ENCODE measurements at regions not wholly inside any gene's neighbourhood (a gene's known extent, or its start where the extent isn't known, plus 50 kb on each side); places are given as distances from the start of the nearest gene placed in this dataset.

DNA sequence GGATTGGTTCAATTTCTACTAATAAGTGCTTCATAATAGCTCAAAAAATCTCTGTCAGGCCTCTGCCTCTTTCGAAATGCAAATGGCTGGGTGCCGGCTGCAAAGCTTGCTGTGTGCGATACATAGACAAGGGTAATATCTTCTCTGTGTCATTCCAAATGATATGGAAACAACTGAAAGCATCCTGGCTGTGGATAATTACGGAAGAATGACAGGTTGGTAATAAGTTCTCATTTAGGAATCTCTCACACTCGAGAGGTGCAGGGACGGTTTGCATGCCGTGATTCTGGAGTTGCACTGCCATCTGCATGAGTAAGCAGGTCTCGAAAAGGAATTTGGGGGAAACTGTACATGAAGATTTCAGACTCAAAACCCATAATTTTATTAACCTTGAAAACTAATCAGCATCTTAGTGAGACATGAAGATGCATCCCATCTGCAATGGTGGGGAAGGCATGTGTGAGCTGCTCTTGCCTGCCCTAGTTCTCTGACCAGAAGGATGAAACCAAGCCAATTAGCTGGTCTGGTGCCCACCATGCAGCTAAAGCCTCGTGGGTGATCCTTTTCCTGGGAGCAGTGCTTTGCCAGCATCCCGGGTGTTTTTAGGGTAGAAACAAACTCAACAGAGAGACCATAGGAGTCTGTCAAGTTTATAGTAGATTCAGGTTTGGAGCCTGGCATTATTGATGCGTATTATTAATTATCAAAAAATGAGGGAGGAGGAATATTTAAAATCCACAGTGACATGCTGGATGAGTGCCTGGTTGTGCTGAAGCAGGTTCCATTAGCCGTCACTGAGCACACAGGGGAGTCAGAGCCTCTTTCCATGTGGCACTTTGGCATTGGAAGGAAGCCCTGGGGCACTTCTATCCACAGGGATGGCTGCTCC, 503.6 kb upstream of the MGMT start:
- H3K27me3 ChIP-seq (ENCODE audit: control insufficient read depth, insufficient read depth, low read length): peaks cover 5% of the 10 kb centered on the region
- H3K4me3 ChIP-seq (ENCODE audit: low read depth, low read length): no peak overlapping the region
- DNase-seq (ENCODE audit: low read depth): no peak
- no peaks in the 10 kb centered on the region for H3K36me3 ChIP-seq (ENCODE audit: control insufficient read depth, insufficient read depth, low read length)
- TF ChIP-seq, protein P1, sequence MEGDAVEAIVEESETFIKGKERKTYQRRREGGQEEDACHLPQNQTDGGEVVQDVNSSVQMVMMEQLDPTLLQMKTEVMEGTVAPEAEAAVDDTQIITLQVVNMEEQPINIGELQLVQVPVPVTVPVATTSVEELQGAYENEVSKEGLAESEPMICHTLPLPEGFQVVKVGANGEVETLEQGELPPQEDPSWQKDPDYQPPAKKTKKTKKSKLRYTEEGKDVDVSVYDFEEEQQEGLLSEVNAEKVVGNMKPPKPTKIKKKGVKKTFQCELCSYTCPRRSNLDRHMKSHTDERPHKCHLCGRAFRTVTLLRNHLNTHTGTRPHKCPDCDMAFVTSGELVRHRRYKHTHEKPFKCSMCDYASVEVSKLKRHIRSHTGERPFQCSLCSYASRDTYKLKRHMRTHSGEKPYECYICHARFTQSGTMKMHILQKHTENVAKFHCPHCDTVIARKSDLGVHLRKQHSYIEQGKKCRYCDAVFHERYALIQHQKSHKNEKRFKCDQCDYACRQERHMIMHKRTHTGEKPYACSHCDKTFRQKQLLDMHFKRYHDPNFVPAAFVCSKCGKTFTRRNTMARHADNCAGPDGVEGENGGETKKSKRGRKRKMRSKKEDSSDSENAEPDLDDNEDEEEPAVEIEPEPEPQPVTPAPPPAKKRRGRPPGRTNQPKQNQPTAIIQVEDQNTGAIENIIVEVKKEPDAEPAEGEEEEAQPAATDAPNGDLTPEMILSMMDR (IDR thresholded peaks at IDR 0.05; ENCODE audit: insufficient read depth, low read length, poor library complexity, severe bottlenecking): no peak

DNA sequence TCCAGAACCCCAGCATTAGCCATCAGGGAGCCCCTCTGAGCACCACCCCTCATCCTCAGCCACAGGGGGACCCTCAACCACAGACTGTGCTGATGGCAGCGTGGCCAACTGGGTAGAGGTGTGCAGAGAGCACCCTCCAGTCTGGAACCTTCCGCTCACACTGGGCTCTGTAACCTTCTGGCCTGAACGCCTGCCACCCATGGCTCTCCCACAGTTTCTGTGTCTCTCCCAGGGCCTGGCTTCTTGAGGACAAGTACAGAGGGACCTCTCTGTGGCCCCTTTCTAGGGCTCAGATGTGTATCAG, 503.0 kb upstream of the MGMT start:
- H3K36me3 ChIP-seq (ENCODE audit: control insufficient read depth, insufficient read depth, low read length): no peaks in the 10 kb centered on the region
- DNase-seq (ENCODE audit: low read depth): no peak
- peaks cover 3% of the 10 kb centered on the region for H3K27me3 ChIP-seq (ENCODE audit: control insufficient read depth, insufficient read depth, low read length)
- TF ChIP-seq, protein P1 (IDR thresholded peaks at IDR 0.05; ENCODE audit: insufficient read depth, low read length, poor library complexity, severe bottlenecking): no peak
- H3K4me3 ChIP-seq (ENCODE audit: low read depth, low read length): no peak overlapping the region

- no peak overlapping the region for H3K4me3 ChIP-seq (ENCODE audit: low read depth, low read length)
- DNase-seq (ENCODE audit: low read depth): no peak
- TF ChIP-seq, protein P1 (IDR thresholded peaks at IDR 0.05; ENCODE audit: insufficient read depth, low read length, poor library complexity, severe bottlenecking): no peak
Observed at GRCh38 chr10:128967980-128968756, 498.9 kb upstream of the MGMT start.

DNA sequence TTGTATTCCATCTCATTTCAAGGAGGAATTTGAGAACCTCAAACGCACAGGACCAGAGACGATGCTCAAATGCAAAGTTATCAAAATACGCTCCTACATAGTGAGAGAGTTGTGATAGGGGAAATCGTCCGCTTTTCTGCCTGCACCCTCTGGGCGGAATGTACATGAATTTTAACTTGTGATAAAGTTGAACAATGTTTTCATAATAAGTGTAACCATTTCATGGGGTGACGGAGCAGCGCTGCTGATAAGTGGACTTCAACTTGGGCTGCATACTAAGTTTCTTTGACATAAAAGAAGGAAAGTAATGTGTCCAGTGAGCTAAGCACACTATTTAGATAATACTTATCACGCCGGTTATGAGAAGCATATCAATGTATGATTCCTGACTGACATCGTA, 497.5 kb upstream of the MGMT start:
- TF ChIP-seq, protein P1 (IDR thresholded peaks at IDR 0.05; ENCODE audit: insufficient read depth, low read length, poor library complexity, severe bottlenecking): no peak
- DNase-seq (ENCODE audit: low read depth): no peak
- Histone ChIP-seq H3K4me3 (ENCODE audit: low read depth, low read length) (no peak overlapping the region), H3K27me3 (ENCODE audit: control insufficient read depth, insufficient read depth, low read length) (no peaks in the 10 kb centered on the region), H3K36me3 (ENCODE audit: control insufficient read depth, insufficient read depth, low read length) (no peaks in the 10 kb centered on the region)

More at GRCh38 chr10:128967980-128968756, 498.9 kb upstream of the MGMT start:
- Histone ChIP-seq H3K36me3 (ENCODE audit: control insufficient read depth, insufficient read depth, low read length) (no peaks in the 10 kb centered on the region), H3K27me3 (ENCODE audit: control insufficient read depth, insufficient read depth, low read length) (no peaks in the 10 kb centered on the region)

GRCh38 chr10:128971374-128972035, 495.5 kb upstream of the MGMT start:
- DNase-seq (ENCODE audit: low read depth): no peak
- H3K4me3 ChIP-seq (ENCODE audit: low read depth, low read length): no peak overlapping the region
- H3K27me3 ChIP-seq (ENCODE audit: control insufficient read depth, insufficient read depth, low read length): no peaks in the 10 kb centered on the region
- TF ChIP-seq, protein P1 (IDR thresholded peaks at IDR 0.05; ENCODE audit: insufficient read depth, low read length, poor library complexity, severe bottlenecking): no peak
- H3K36me3 ChIP-seq (ENCODE audit: control insufficient read depth, insufficient read depth, low read length): no peaks in the 10 kb centered on the region

All from kidney epithelial cell (primary cell).